ENCODE measurements at regions not wholly inside any gene's neighbourhood (a gene's known extent, or its start where the extent isn't known, plus 50 kb on each side); places are given as distances from the start of the nearest gene placed in this dataset.
"Not testable (repeated sequence)": the region's sequence is repeated elsewhere in the genome, so short reads cannot be mapped to it uniquely, and the experiment has no call there.

- Histone ChIP-seq H3K4me1 (ENCODE audit: control insufficient read depth in 1 of 2, insufficient read depth in 2 of 2, low read length in 2 of 2) (no peaks in the 10 kb centered on the region), H3K79me2 (ENCODE audit: control insufficient read depth, insufficient read depth, low read length, poor library complexity) (no peaks in the 10 kb centered on the region), H2BK5ac (ENCODE audit: low read depth, low read length, poor library complexity) (no peak overlapping the region), H3K27ac (ENCODE audit: low read depth, low read length) (no peak overlapping the region), H3K9me3 (ENCODE audit: insufficient read depth, low read depth, low read length) (peaks cover 2% of the 10 kb centered on the region), H3K4me2 (ENCODE audit: low read length) (no peak overlapping the region), H4K8ac (ENCODE audit: low read depth, low read length) (no peak overlapping the region), H2BK120ac (ENCODE audit: insufficient read depth, low read length, poor library complexity) (no peak overlapping the region), H3K4ac (ENCODE audit: low read depth, low read length) (no peak overlapping the region), H3K23ac (ENCODE audit: low read length) (no peak overlapping the region), H2BK12ac (ENCODE audit: low read length) (no peak overlapping the region), H3K27me3 (ENCODE audit: insufficient read depth, low read length) (no peaks in the 10 kb centered on the region), H4K12ac (ENCODE audit: low read depth, low read length) (no peak overlapping the region), H3K4me3 (ENCODE audit: low read depth, low read length) (no peak overlapping the region), H3K14ac (ENCODE audit: low read length) (no peak overlapping the region), H3K9ac (ENCODE audit: low read length) (no peak overlapping the region), H3K18ac (ENCODE audit: low read length) (no peak overlapping the region), H3K79me1 (ENCODE audit: low read length) (no peaks in the 10 kb centered on the region), H2AK5ac (ENCODE audit: low read length) (no peak overlapping the region), H3K36me3 (ENCODE audit: control insufficient read depth in 1 of 2, insufficient read depth in 2 of 2, low read length in 2 of 2) (no peaks in the 10 kb centered on the region), H4K91ac (ENCODE audit: low read depth, low read length) (no peak overlapping the region), H2AFZ (ENCODE audit: insufficient read depth, low read length, poor library complexity) (no peak overlapping the region)
- DNase-seq, result no peak
Observed at GRCh38 chr5:67873935-67874334, 341.6 kb upstream of the PIK3R1 start.

GRCh38 chr5:67870662-67871061 lies 344.9 kb upstream of the PIK3R1 start:
- no peak overlapping the region for H3K27ac ChIP-seq (ENCODE audit: low read depth, low read length)
- H2BK5ac ChIP-seq (ENCODE audit: low read depth, low read length, poor library complexity), result no peak overlapping the region
- H4K8ac ChIP-seq (ENCODE audit: low read depth, low read length), result no peak overlapping the region
- no peaks in the 10 kb centered on the region for H3K27me3 ChIP-seq (ENCODE audit: insufficient read depth, low read length)
- no peaks in the 10 kb centered on the region for H3K9me3 ChIP-seq (ENCODE audit: insufficient read depth, low read depth, low read length)
- H2BK12ac ChIP-seq (ENCODE audit: low read length), result no peak overlapping the region
- no peaks in the 10 kb centered on the region for H3K79me1 ChIP-seq (ENCODE audit: low read length)
- no peak overlapping the region for H3K4ac ChIP-seq (ENCODE audit: low read depth, low read length)
- no peak overlapping the region for H2BK120ac ChIP-seq (ENCODE audit: insufficient read depth, low read length, poor library complexity)
- H3K18ac ChIP-seq (ENCODE audit: low read length), result no peak overlapping the region
- no CpG with 5 or more reads among the region's 3 CpGs for WGBS (ENCODE audit: extremely low coverage, insufficient coverage, insufficient read length)
- H4K91ac ChIP-seq (ENCODE audit: low read depth, low read length), result no peak overlapping the region
- no peak overlapping the region for H2AK5ac ChIP-seq (ENCODE audit: low read length)
- no peak overlapping the region for H2AFZ ChIP-seq (ENCODE audit: insufficient read depth, low read length, poor library complexity)
- no peak overlapping the region for H4K12ac ChIP-seq (ENCODE audit: low read depth, low read length)
- H3K36me3 ChIP-seq (ENCODE audit: control insufficient read depth in 1 of 2, insufficient read depth in 2 of 2, low read length in 2 of 2), result no peaks in the 10 kb centered on the region
- no peak for DNase-seq
- no peaks in the 10 kb centered on the region for H3K79me2 ChIP-seq (ENCODE audit: control insufficient read depth, insufficient read depth, low read length, poor library complexity)
- no peaks in the 10 kb centered on the region for H3K4me1 ChIP-seq (ENCODE audit: control insufficient read depth in 1 of 2, insufficient read depth in 2 of 2, low read length in 2 of 2)
- no peak overlapping the region for H3K4me2 ChIP-seq (ENCODE audit: low read length)
- H3K23ac ChIP-seq (ENCODE audit: low read length), result no peak overlapping the region
- no peak overlapping the region for H3K14ac ChIP-seq (ENCODE audit: low read length)
- no peak overlapping the region for H3K9ac ChIP-seq (ENCODE audit: low read length)
- H3K4me3 ChIP-seq (ENCODE audit: low read depth, low read length), result no peak overlapping the region

- not testable (repeated sequence) for H4K12ac ChIP-seq (ENCODE audit: low read depth, low read length); H3K14ac ChIP-seq (ENCODE audit: low read length); H2BK5ac ChIP-seq (ENCODE audit: low read depth, low read length, poor library complexity); H3K9ac ChIP-seq (ENCODE audit: low read length); H3K18ac ChIP-seq (ENCODE audit: low read length); H3K4me1 ChIP-seq (ENCODE audit: control insufficient read depth in 1 of 2, insufficient read depth in 2 of 2, low read length in 2 of 2); DNase-seq; H2AFZ ChIP-seq (ENCODE audit: insufficient read depth, low read length, poor library complexity); H3K23ac ChIP-seq (ENCODE audit: low read length); H3K27ac ChIP-seq (ENCODE audit: low read depth, low read length); H2AK5ac ChIP-seq (ENCODE audit: low read length); H2BK120ac ChIP-seq (ENCODE audit: insufficient read depth, low read length, poor library complexity); H3K79me2 ChIP-seq (ENCODE audit: control insufficient read depth, insufficient read depth, low read length, poor library complexity); H3K9me3 ChIP-seq (ENCODE audit: insufficient read depth, low read depth, low read length); H3K79me1 ChIP-seq (ENCODE audit: low read length); H3K27me3 ChIP-seq (ENCODE audit: insufficient read depth, low read length); H2BK12ac ChIP-seq (ENCODE audit: low read length); H3K4me2 ChIP-seq (ENCODE audit: low read length); H3K4me3 ChIP-seq (ENCODE audit: low read depth, low read length); H3K4ac ChIP-seq (ENCODE audit: low read depth, low read length); H3K36me3 ChIP-seq (ENCODE audit: control insufficient read depth in 1 of 2, insufficient read depth in 2 of 2, low read length in 2 of 2); H4K91ac ChIP-seq (ENCODE audit: low read depth, low read length); H4K8ac ChIP-seq (ENCODE audit: low read depth, low read length)
- no CpG with 5 or more reads among the region's 1 CpG for WGBS (ENCODE audit: extremely low coverage, insufficient coverage, insufficient read length)
Observed at GRCh38 chr5:67864335-67864734, 351.2 kb upstream of the PIK3R1 start.

GRCh38 chr5:67858471-67859031 lies 357.0 kb upstream of the PIK3R1 start:
- Histone ChIP-seq H2BK12ac (ENCODE audit: low read length) (no peak overlapping the region), H3K4me2 (ENCODE audit: low read length) (no peak overlapping the region), H2AK5ac (ENCODE audit: low read length) (no peak overlapping the region), H2BK5ac (ENCODE audit: low read depth, low read length, poor library complexity) (no peak overlapping the region), H2AFZ (ENCODE audit: insufficient read depth, low read length, poor library complexity) (no peak overlapping the region), H3K23ac (ENCODE audit: low read length) (no peak overlapping the region), H3K4me1 (ENCODE audit: control insufficient read depth in 1 of 2, insufficient read depth in 2 of 2, low read length in 2 of 2) (no peaks in the 10 kb centered on the region), H2BK120ac (ENCODE audit: insufficient read depth, low read length, poor library complexity) (no peak overlapping the region), H3K14ac (ENCODE audit: low read length) (no peak overlapping the region), H3K18ac (ENCODE audit: low read length) (no peak overlapping the region), H4K91ac (ENCODE audit: low read depth, low read length) (no peak overlapping the region), H3K4me3 (ENCODE audit: low read depth, low read length) (no peak overlapping the region), H4K8ac (ENCODE audit: low read depth, low read length) (no peak overlapping the region), H3K27ac (ENCODE audit: low read depth, low read length) (no peak overlapping the region), H3K79me1 (ENCODE audit: low read length) (no peaks in the 10 kb centered on the region), H3K9ac (ENCODE audit: low read length) (no peak overlapping the region), H3K4ac (ENCODE audit: low read depth, low read length) (no peak overlapping the region), H4K12ac (ENCODE audit: low read depth, low read length) (no peak overlapping the region), H3K9me3 (ENCODE audit: insufficient read depth, low read depth, low read length) (no peaks in the 10 kb centered on the region), H3K27me3 (ENCODE audit: insufficient read depth, low read length) (no peaks in the 10 kb centered on the region), H3K36me3 (ENCODE audit: control insufficient read depth in 1 of 2, insufficient read depth in 2 of 2, low read length in 2 of 2) (no peaks in the 10 kb centered on the region), H3K79me2 (ENCODE audit: control insufficient read depth, insufficient read depth, low read length, poor library complexity) (no peaks in the 10 kb centered on the region)
- no peak for DNase-seq
- no CpG with 5 or more reads among the region's 5 CpGs for WGBS (ENCODE audit: extremely low coverage, insufficient coverage, insufficient read length)
